ENCODE measurements at regions not wholly inside any gene's neighbourhood (a gene's known extent, or its start where the extent isn't known, plus 50 kb on each side); places are given as distances from the start of the nearest gene placed in this dataset.
A peak's percentile ranks its signal among the peaks of the same experiment; 100 is the strongest.
"Not testable (repeated sequence)": the region's sequence is repeated elsewhere in the genome, so short reads cannot be mapped to it uniquely, and the experiment has no call there.

- Histone ChIP-seq H3K9ac (no peak overlapping the region), H3K4me1 (ENCODE audit: insufficient read depth) (no peaks in the 10 kb centered on the region), H3K4me2 (ENCODE audit: unreplicated experiment) (no peak overlapping the region), H4K20me1 (ENCODE audit: insufficient read depth) (no peaks in the 10 kb centered on the region), H3K79me2 (ENCODE audit: insufficient read depth) (no peaks in the 10 kb centered on the region), H3K27ac (no peak overlapping the region), H3K36me3 (ENCODE audit: low read depth) (no peaks in the 10 kb centered on the region), H3F3A (ENCODE audit: insufficient read depth) (no peaks in the 10 kb centered on the region), H3K27me3 (replicated peaks; ENCODE audit: insufficient read depth) (peaks cover 11% of the 10 kb centered on the region), H2AFZ (peak overlapping the region; percentile 6; the same call in 1 of the 2 replicates), H3K9me3 (ENCODE audit: low read depth) (no peaks in the 10 kb centered on the region), H3K4me3 (no peak overlapping the region), H3K9me2 (ENCODE audit: insufficient read depth) (no peaks in the 10 kb centered on the region)
- peak; percentile 88 for DNase-seq
- WGBS, 2 experiments (ENCODE audit: low coverage in 1 of 2, low lambda C conversion rate in 2 of 2, missing lambda C conversion rate in 2 of 2), result 10 to 11% methylated on average over 6 of the region's 6 CpGs
- in situ Hi-C loops (cut with MboI), result no loop called here
- no peak for TF ChIP-seq EZH2 (IDR thresholded peaks at IDR 0.05; ENCODE audit: insufficient read depth, poor library complexity, severe bottlenecking)
- TF ChIP-seq EZH2phosphoT487 (IDR thresholded peaks at IDR 0.05; ENCODE audit: insufficient read depth, low read depth), result no peak
These were observed 100.6 kb upstream of the PABPC3 start for GRCh38 chr13:24995225-24995804.

GRCh38 chr13:24997367-24997967, 98.5 kb upstream of the PABPC3 start:
- no peaks in the 10 kb centered on the region for H3K36me3 ChIP-seq (ENCODE audit: low read depth)
- in situ Hi-C loops (cut with MboI), result no loop called here
- TF ChIP-seq EZH2 (IDR thresholded peaks at IDR 0.05; ENCODE audit: insufficient read depth, poor library complexity, severe bottlenecking) (no peak), EZH2phosphoT487 (IDR thresholded peaks at IDR 0.05; ENCODE audit: insufficient read depth, low read depth) (no peak)
- no peak overlapping the region for H3K9ac ChIP-seq
- H2AFZ ChIP-seq, result no peak overlapping the region
- WGBS, 2 experiments (ENCODE audit: low coverage in 1 of 2, low lambda C conversion rate in 2 of 2, missing lambda C conversion rate in 2 of 2), result 23 to 25% methylated on average over 10 of the region's 10 CpGs
- no peaks in the 10 kb centered on the region for H3K9me3 ChIP-seq (ENCODE audit: low read depth)
- peak; percentile 52 for DNase-seq
- no peak overlapping the region for H3K27ac ChIP-seq
- no peaks in the 10 kb centered on the region for H3K79me2 ChIP-seq (ENCODE audit: insufficient read depth)
- no peaks in the 10 kb centered on the region for H3K9me2 ChIP-seq (ENCODE audit: insufficient read depth)
- H3K4me2 ChIP-seq (ENCODE audit: unreplicated experiment), result no peak overlapping the region
- peaks cover 4% of the 10 kb centered on the region; the same call in 1 of the 2 replicates for H3K27me3 ChIP-seq (replicated peaks; ENCODE audit: insufficient read depth)
- H3K4me3 ChIP-seq, result no peak overlapping the region
- no peaks in the 10 kb centered on the region for H4K20me1 ChIP-seq (ENCODE audit: insufficient read depth)
- H3F3A ChIP-seq (ENCODE audit: insufficient read depth), result no peaks in the 10 kb centered on the region
- 0 out of 2 replicates have a peak, but pooled peaks cover 5% of the 10 kb centered on the region for H3K4me1 ChIP-seq (ENCODE audit: insufficient read depth)

DNA sequence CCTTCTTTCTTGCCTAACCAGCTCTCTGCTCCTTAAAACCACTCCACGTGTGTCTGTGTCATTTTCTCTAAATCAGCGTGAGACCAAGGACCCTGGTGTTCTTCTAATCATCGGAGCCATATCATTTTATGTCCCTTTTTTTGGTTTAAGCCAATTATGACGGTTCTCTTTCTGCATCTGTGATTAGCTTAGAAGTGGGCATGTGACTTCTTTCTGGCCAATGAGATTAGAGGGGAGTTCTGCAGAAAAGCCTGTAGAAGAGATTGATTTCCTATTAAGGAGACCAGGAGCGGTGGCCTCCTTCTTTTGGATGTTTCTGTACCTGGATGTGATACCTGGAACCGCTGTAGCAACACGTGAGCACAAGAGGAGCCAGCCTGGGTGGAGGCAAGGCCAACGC, 97.5 kb upstream of the PABPC3 start:
- Histone ChIP-seq H2AFZ (no peak overlapping the region), H3K9me2 (ENCODE audit: insufficient read depth) (no peaks in the 10 kb centered on the region), H3K4me1 (ENCODE audit: insufficient read depth) (0 out of 2 replicates have a peak, but pooled peaks cover 7% of the 10 kb centered on the region), H3K9me3 (ENCODE audit: low read depth) (no peaks in the 10 kb centered on the region), H3K4me3 (no peak overlapping the region), H3K4me2 (ENCODE audit: unreplicated experiment) (no peak overlapping the region), H3K27ac (no peak overlapping the region), H3F3A (ENCODE audit: insufficient read depth) (no peaks in the 10 kb centered on the region), H4K20me1 (ENCODE audit: insufficient read depth) (no peaks in the 10 kb centered on the region), H3K79me2 (ENCODE audit: insufficient read depth) (no peaks in the 10 kb centered on the region), H3K27me3 (replicated peaks; ENCODE audit: insufficient read depth) (peaks cover 4% of the 10 kb centered on the region; the same call in 1 of the 2 replicates), H3K36me3 (ENCODE audit: low read depth) (no peaks in the 10 kb centered on the region), H3K9ac (no peak overlapping the region)
- in situ Hi-C loops (cut with MboI), result no loop called here
- DNase-seq, result no peak
- TF ChIP-seq EZH2phosphoT487 (IDR thresholded peaks at IDR 0.05; ENCODE audit: insufficient read depth, low read depth) (no peak), EZH2 (IDR thresholded peaks at IDR 0.05; ENCODE audit: insufficient read depth, poor library complexity, severe bottlenecking) (no peak)
- 35 to 37% methylated on average over 8 of the region's 8 CpGs for WGBS, 2 experiments (ENCODE audit: low coverage in 1 of 2, low lambda C conversion rate in 2 of 2, missing lambda C conversion rate in 2 of 2)

- H3K27ac ChIP-seq, result no peak overlapping the region
- H4K20me1 ChIP-seq (ENCODE audit: insufficient read depth), result no peaks in the 10 kb centered on the region
- H3K4me1 ChIP-seq (ENCODE audit: insufficient read depth), result 0 out of 2 replicates have a peak, but pooled peaks cover 7% of the 10 kb centered on the region
- H3K9ac ChIP-seq, result no peak overlapping the region
- WGBS, 2 experiments (ENCODE audit: low coverage in 1 of 2, low lambda C conversion rate in 2 of 2, missing lambda C conversion rate in 2 of 2), result 55 to 58% methylated on average over 11 of the region's 11 CpGs
- no peaks in the 10 kb centered on the region for H3F3A ChIP-seq (ENCODE audit: insufficient read depth)
- no peaks in the 10 kb centered on the region for H3K9me2 ChIP-seq (ENCODE audit: insufficient read depth)
- no peak overlapping the region for H3K4me2 ChIP-seq (ENCODE audit: unreplicated experiment)
- in situ Hi-C loops (cut with MboI), result no loop called here
- no peaks in the 10 kb centered on the region for H3K36me3 ChIP-seq (ENCODE audit: low read depth)
- 0 out of 2 replicates have a peak overlapping the region, but pooled peaks have one; percentile 18 for H2AFZ ChIP-seq
- TF ChIP-seq EZH2phosphoT487 (IDR thresholded peaks at IDR 0.05; ENCODE audit: insufficient read depth, low read depth), result no peak
- no peak for TF ChIP-seq EZH2 (IDR thresholded peaks at IDR 0.05; ENCODE audit: insufficient read depth, poor library complexity, severe bottlenecking)
- H3K4me3 ChIP-seq, result no peak overlapping the region
- H3K9me3 ChIP-seq (ENCODE audit: low read depth), result no peaks in the 10 kb centered on the region
- H3K27me3 ChIP-seq (replicated peaks; ENCODE audit: insufficient read depth), result no peaks in the 10 kb centered on the region
- no peaks in the 10 kb centered on the region for H3K79me2 ChIP-seq (ENCODE audit: insufficient read depth)
- DNase-seq, result no peak
These were observed 94.3 kb upstream of the PABPC3 start for GRCh38 chr13:25001476-25002206.

GRCh38 chr13:25002311-25002710, 93.6 kb upstream of the PABPC3 start:
- H3K4me1 ChIP-seq (ENCODE audit: insufficient read depth); in situ Hi-C loops (cut with MboI); H3K9me3 ChIP-seq (ENCODE audit: low read depth); H3K27me3 ChIP-seq (replicated peaks; ENCODE audit: insufficient read depth); H4K20me1 ChIP-seq (ENCODE audit: insufficient read depth); H3K79me2 ChIP-seq (ENCODE audit: insufficient read depth); H3K36me3 ChIP-seq (ENCODE audit: low read depth); H3K9ac ChIP-seq; H3K4me2 ChIP-seq (ENCODE audit: unreplicated experiment); H3K4me3 ChIP-seq; H3K27ac ChIP-seq; H3K9me2 ChIP-seq (ENCODE audit: insufficient read depth); H3F3A ChIP-seq (ENCODE audit: insufficient read depth): not testable (repeated sequence)
- H2AFZ ChIP-seq, result 0 out of 2 replicates have a peak overlapping the region, but pooled peaks have one; percentile 18
- WGBS, 2 experiments (ENCODE audit: low coverage in 1 of 2, low lambda C conversion rate in 2 of 2, missing lambda C conversion rate in 2 of 2), result 26 to 32% methylated on average over 14 of the region's 14 CpGs
- peak; percentile 36 for DNase-seq

DNA sequence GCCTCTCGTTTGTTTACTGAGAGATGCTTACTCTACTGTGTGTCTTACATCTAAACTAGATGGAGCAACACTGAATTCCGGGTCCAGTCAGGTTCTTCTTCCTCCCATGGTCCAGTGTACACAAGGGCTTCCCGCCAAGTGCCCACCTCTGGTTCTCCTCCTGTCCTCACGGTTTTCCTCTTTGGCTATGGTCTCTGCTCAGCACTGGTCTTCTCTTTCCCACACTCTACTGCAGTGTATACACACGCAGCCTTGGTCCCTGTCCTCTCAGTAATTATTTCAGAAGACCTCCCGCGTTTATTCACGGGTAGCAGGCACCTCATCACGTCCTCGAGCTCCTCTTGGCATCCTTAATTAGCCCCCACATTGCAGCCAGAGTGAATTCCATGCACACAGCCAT, 91.4 kb upstream of the PABPC3 start:
- in situ Hi-C loops (cut with MboI); H3K36me3 ChIP-seq (ENCODE audit: low read depth): not testable (repeated sequence)
- 60 to 62% methylated on average over 4 of the region's 10 CpGs for WGBS, 2 experiments (ENCODE audit: low coverage in 1 of 2, low lambda C conversion rate in 2 of 2, missing lambda C conversion rate in 2 of 2)

More for the DNA sequence above, 91.4 kb upstream of the PABPC3 start:
- H4K20me1 ChIP-seq (ENCODE audit: insufficient read depth); H3K27me3 ChIP-seq (replicated peaks; ENCODE audit: insufficient read depth); H3K4me1 ChIP-seq (ENCODE audit: insufficient read depth); H3K27ac ChIP-seq; H3K4me3 ChIP-seq; H3F3A ChIP-seq (ENCODE audit: insufficient read depth); H3K9me2 ChIP-seq (ENCODE audit: insufficient read depth); H3K4me2 ChIP-seq (ENCODE audit: unreplicated experiment); H3K9me3 ChIP-seq (ENCODE audit: low read depth); DNase-seq; H3K79me2 ChIP-seq (ENCODE audit: insufficient read depth); H3K9ac ChIP-seq; H2AFZ ChIP-seq: not testable (repeated sequence)

All from GM23248 (cell line).